CD4-positive, alpha-beta T cell (primary cell): ENCODE measurements at regions not wholly inside any gene's neighbourhood (a gene's known extent, or its start where the extent isn't known, plus 50 kb on each side); places are given as distances from the start of the nearest gene placed in this dataset.

Source experiments
- ATAC-seq: fragments of 200-7000 bp; cut with Tn5 transposase; one replicate; pipeline ENCODE4 v1.10.0; 2022; ENCODE audit warnings: mild to moderate bottlenecking; ENCODE audit not compliant: poor library complexity
- CTCF ChIA-PET: fragments of 350-600 bp; sonication (Branson Sonifier 250); formaldehyde crosslinking; loops from one replicate; lab custom pipeline; 2021; ENCODE audit warnings: antibody characterized with exemption, inconsistent platforms; lab: Charles Lee
- POLR2A ChIA-PET: fragments of 350-600 bp; sonication (Branson Sonifier 250); formaldehyde crosslinking; loops from one replicate; lab custom pipeline; 2021; ENCODE audit warnings: antibody characterized with exemption, inconsistent platforms; lab: Charles Lee
- DNase-seq, 14 experiments: peaks; one replicate each; pipeline ENCODE4 v3.0.0-alpha.2; 2013 to 2020; ENCODE audit warnings: mixed read lengths in 2 of 14
- H3K27ac ChIP-seq, 2 donors: one replicate each; pipeline versions ENCODE4 v1.5.1 to v1.7.0; 2013; ENCODE audit warnings: low read length in 2 of 2, low read depth in 1 of 2, mild to moderate bottlenecking in 1 of 2
- H3K27me3 ChIP-seq, 2 experiments: 1 replicate in 1 of 2; 2 replicates in 1 of 2; pipeline versions ENCODE4 v1.6.1 to v1.7.0; 2013; ENCODE audit warnings: low read length in 2 of 2, control low read depth in 1 of 2, mild to moderate bottlenecking in 1 of 2, moderate library complexity in 1 of 2; ENCODE audit not compliant: insufficient read depth in 2 of 2, control insufficient read depth in 1 of 2
- H3K36me3 ChIP-seq: one replicate; pipeline ENCODE4 v1.6.1; 2013; ENCODE audit warnings: low read length, control low read depth; ENCODE audit not compliant: insufficient read depth
- H3K4me1 ChIP-seq: one replicate; pipeline ENCODE4 v1.6.1; 2013; ENCODE audit warnings: low read length, control low read depth; ENCODE audit not compliant: insufficient read depth
- H3K4me3 ChIP-seq: one replicate; pipeline ENCODE4 v1.5.1; 2013; ENCODE audit warnings: mild to moderate bottlenecking, low read length, moderate library complexity
- H3K9me3 ChIP-seq, 2 experiments: 1 replicate in 1 of 2; 2 replicates in 1 of 2; pipeline versions ENCODE4 v1.6.1 to v1.7.0; 2013; ENCODE audit warnings: low read length in 2 of 2, mild to moderate bottlenecking in 2 of 2, control low read depth in 1 of 2, moderate library complexity in 1 of 2; ENCODE audit not compliant: control insufficient read depth in 1 of 2, insufficient read depth in 1 of 2
- H3K27ac Mint-ChIP-seq: one replicate; pipeline ENCODE4 v1.8.0; 2020; ENCODE audit warnings: mixed read lengths
- H3K27me3 Mint-ChIP-seq: one replicate; pipeline ENCODE4 v1.8.0; 2021; ENCODE audit warnings: mixed read lengths
- H3K36me3 Mint-ChIP-seq: one replicate; pipeline ENCODE4 v1.8.0; 2021; ENCODE audit warnings: low read depth, mixed read lengths
- H3K4me1 Mint-ChIP-seq: one replicate; pipeline ENCODE4 v1.8.0; 2021; ENCODE audit warnings: low read depth, mixed read lengths
- H3K4me3 Mint-ChIP-seq: one replicate; pipeline ENCODE4 v1.8.0; 2020; ENCODE audit warnings: mild to moderate bottlenecking, mixed read lengths
- H3K9me3 Mint-ChIP-seq: one replicate; pipeline ENCODE4 v1.8.0; 2020; ENCODE audit warnings: mixed read lengths
- CTCF ChIP-seq: fragments of 200-600 bp; IDR thresholded peaks from one replicate; pipeline ENCODE4 v1.8.0; 2022; ENCODE audit warnings: antibody characterized with exemption, mild to moderate bottlenecking
- intact Hi-C, 2 experiments: fragments of 100-400 bp; cut with DNase I in 1 of 2; cut with micrococcal nuclease in 1 of 2; formaldehyde crosslinking; loops; one replicate each; pipeline versions ENCODE4 v1.15.1 to v1.9.0; 2023 to 2025; cut with DNase I, micrococcal nuclease

DNA sequence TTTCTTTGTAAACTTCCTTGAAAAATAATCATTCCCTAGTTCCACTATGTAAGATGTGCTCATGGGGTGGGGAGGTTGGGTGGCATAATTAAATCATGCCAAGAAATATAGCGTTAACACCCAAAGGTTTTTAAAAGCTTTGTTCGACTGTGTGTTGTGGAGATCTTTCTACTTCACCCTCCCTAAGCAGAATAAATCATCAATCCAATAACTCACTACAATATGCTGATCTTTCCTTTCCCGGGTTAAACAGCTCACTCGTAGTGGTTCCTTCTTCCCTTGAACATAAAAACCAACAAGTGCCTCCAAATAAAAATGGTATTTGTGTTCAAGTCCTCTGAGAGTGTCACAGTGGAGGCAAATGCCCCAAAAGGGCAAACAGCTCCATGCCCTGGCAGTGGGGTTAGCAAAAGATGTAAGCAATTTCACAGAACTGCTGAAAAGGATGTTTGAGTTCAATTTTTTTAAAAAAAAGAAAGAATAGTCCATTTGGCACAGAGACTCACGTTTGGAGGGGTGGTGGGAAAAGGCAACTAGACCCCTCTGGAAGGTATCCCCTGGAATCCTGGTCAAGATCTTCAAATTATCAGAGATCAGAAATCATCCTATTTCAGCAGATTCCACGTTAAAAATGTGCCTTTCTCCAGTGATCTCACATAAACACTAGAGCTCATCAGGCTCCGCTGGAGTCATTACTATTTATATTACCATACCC, 99.1 kb downstream of the TFAP2A start:
- intact Hi-C loops = no loop called here
- CTCF ChIA-PET = no interaction called here
- H3K4me1 ChIP-seq = no peaks in the 10 kb centered on the region
- H3K4me3 ChIP-seq = no peak overlapping the region
- H3K27ac Mint-ChIP-seq = no peak overlapping the region
- H3K27me3 Mint-ChIP-seq = peaks cover 12% of the 10 kb centered on the region
- ATAC-seq (no peak), DNase-seq (no peak)
- no peaks in the 10 kb centered on the region for H3K9me3 Mint-ChIP-seq
- no peaks in the 10 kb centered on the region for H3K36me3 Mint-ChIP-seq
- no peak for TF ChIP-seq CTCF
- POLR2A ChIA-PET = no interaction called here
- peaks cover 0 to 10% of the 10 kb centered on the region in 2 experiments for H3K9me3 ChIP-seq
- no peaks in the 10 kb centered on the region for H3K4me1 Mint-ChIP-seq
- no peak overlapping the region for H3K4me3 Mint-ChIP-seq
- H3K27ac ChIP-seq = no peak overlapping the region
- no peaks in the 10 kb centered on the region for H3K27me3 ChIP-seq
- H3K36me3 ChIP-seq = no peaks in the 10 kb centered on the region

DNA sequence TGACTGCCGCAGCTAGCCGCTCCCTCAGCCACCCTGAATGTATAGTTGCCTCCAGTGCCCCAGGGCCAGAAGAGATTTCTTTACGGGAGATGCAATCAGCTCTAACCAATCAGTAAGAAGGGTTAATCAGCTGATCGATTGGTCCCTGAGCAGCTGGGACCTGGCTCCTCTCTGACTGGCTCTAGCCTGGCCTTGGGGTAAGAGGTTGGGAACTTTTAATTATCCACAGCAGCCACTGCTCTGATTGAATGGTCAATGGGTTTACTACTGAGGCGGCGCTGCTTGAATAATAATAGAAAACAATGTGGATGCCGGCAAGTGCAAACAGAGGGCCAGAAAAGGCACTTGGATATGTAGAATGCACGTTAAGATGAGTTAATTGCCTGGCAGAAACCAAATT, 99.8 kb downstream of the TFAP2A start:
- Mint-ChIP-seq H3K27ac (no peak overlapping the region), H3K27me3 (peaks cover 19% of the 10 kb centered on the region), H3K4me1 (no peaks in the 10 kb centered on the region), H3K9me3 (no peaks in the 10 kb centered on the region), H3K36me3 (no peaks in the 10 kb centered on the region), H3K4me3 (no peak overlapping the region)
- no peak for TF ChIP-seq CTCF
- no peak for DNase-seq
- Histone ChIP-seq H3K27ac (no peak overlapping the region), H3K4me3 (no peak overlapping the region), H3K9me3 (peaks cover 0 to 10% of the 10 kb centered on the region in 2 experiments), H3K27me3 (no peaks in the 10 kb centered on the region), H3K36me3 (no peaks in the 10 kb centered on the region), H3K4me1 (no peaks in the 10 kb centered on the region)
- no peak for ATAC-seq
- ChIA-PET CTCF (no interaction called here), POLR2A (no interaction called here)
- intact Hi-C loops = no loop called here

DNA sequence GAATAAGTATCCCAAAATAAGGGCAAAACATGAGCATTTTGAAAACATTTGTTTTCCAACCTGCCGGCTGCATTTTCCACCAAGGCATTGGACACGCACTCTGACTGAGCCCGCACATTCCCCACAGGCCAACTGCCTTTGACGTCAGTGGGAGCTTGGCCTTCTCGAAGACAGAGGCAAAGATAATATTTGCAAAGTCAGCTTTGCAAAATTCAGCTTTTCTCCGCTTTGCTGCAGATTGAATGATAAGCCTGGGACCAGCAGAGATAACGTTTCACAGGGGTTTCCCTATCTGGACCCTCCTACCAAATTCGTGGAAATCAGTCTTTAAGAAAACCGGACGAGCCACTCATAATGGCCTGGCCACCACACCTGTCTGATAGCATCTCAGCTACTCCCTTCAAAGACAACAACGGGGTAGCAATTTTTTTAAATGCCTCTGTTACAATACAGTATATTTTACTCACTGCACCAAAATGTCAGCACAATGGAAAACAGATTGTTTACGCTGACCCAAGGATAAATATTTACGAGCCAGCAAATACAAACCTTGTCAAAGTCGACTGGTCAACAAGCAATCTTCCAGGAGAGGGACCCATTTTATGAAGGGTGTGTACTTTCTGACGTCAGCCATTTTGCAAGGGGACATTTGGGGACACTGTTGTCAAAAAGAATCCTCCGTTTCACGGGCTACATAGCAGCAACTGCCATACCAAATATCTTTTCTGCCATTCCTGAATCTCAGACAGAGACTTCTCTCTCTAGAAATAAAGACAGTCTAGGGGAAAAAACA, 100.5 kb downstream of the TFAP2A start:
- H3K27ac Mint-ChIP-seq = no peak overlapping the region
- H3K27me3 ChIP-seq = no peaks in the 10 kb centered on the region
- intact Hi-C loops = no loop called here
- ATAC-seq = no peak
- peaks cover 0 to 7% of the 10 kb centered on the region in 2 experiments for H3K9me3 ChIP-seq
- no peaks in the 10 kb centered on the region for H3K36me3 ChIP-seq
- no peaks in the 10 kb centered on the region for H3K9me3 Mint-ChIP-seq
- H3K4me1 Mint-ChIP-seq = no peaks in the 10 kb centered on the region
- no peak overlapping the region for H3K4me3 ChIP-seq
- TF ChIP-seq CTCF = no peak
- H3K4me1 ChIP-seq = no peaks in the 10 kb centered on the region
- no peak for DNase-seq
- CTCF ChIA-PET = no interaction called here
- H3K27me3 Mint-ChIP-seq = peaks cover 19% of the 10 kb centered on the region
- POLR2A ChIA-PET = no interaction called here
- no peaks in the 10 kb centered on the region for H3K36me3 Mint-ChIP-seq
- no peak overlapping the region for H3K27ac ChIP-seq
- no peak overlapping the region for H3K4me3 Mint-ChIP-seq
